ENCODE measurements at regions not wholly inside any gene's neighbourhood (a gene's known extent, or its start where the extent isn't known, plus 50 kb on each side); places are given as distances from the start of the nearest gene placed in this dataset.

- DNase-seq (ENCODE audit: extremely low read depth, low read depth) = no peak
- no peak for TF ChIP-seq CTCF (IDR thresholded peaks at IDR 0.05; ENCODE audit: low read depth, low read length, missing control alignments)
- H3K4me3 ChIP-seq (replicated peaks; ENCODE audit: low read depth, low read length) = no peak overlapping the region
Observed at GRCh38 chr7:7114575-7115291, 67.6 kb upstream of the C1GALT1 start.

GRCh38 chr7:7117935-7118586 is 64.3 kb upstream of the C1GALT1 start:
- TF ChIP-seq CTCF (IDR thresholded peaks at IDR 0.05; ENCODE audit: low read depth, low read length, missing control alignments) = no peak
- DNase-seq (ENCODE audit: extremely low read depth, low read depth) = no peak

GRCh38 chr7:7118822-7119221 is 63.5 kb upstream of the C1GALT1 start:
- TF ChIP-seq CTCF (IDR thresholded peaks at IDR 0.05; ENCODE audit: low read depth, low read length, missing control alignments) = no peak
- no peak for DNase-seq (ENCODE audit: extremely low read depth, low read depth)
- H3K4me3 ChIP-seq (replicated peaks; ENCODE audit: low read depth, low read length) = no peak overlapping the region

More at GRCh38 chr7:7117935-7118586, 64.3 kb upstream of the C1GALT1 start:
- no peak overlapping the region for H3K4me3 ChIP-seq (replicated peaks; ENCODE audit: low read depth, low read length)

- TF ChIP-seq CTCF (IDR thresholded peaks at IDR 0.05; ENCODE audit: low read depth, low read length, missing control alignments) = no peak
- H3K4me3 ChIP-seq (replicated peaks; ENCODE audit: low read depth, low read length) = no peak overlapping the region
- no peak for DNase-seq (ENCODE audit: extremely low read depth, low read depth)
Observed at GRCh38 chr7:7119729-7120128, 62.6 kb upstream of the C1GALT1 start.

GRCh38 chr7:7122033-7122478 is 60.3 kb upstream of the C1GALT1 start:
- TF ChIP-seq CTCF (IDR thresholded peaks at IDR 0.05; ENCODE audit: low read depth, low read length, missing control alignments) = no peak
- no peak for DNase-seq (ENCODE audit: extremely low read depth, low read depth)
- no peak overlapping the region for H3K4me3 ChIP-seq (replicated peaks; ENCODE audit: low read depth, low read length)

- no peak for TF ChIP-seq CTCF (IDR thresholded peaks at IDR 0.05; ENCODE audit: low read depth, low read length, missing control alignments)
- no peak for DNase-seq (ENCODE audit: extremely low read depth, low read depth)
- no peak overlapping the region for H3K4me3 ChIP-seq (replicated peaks; ENCODE audit: low read depth, low read length)
Observed at GRCh38 chr7:7122701-7123281, 59.6 kb upstream of the C1GALT1 start.
